BE2C (cell line): ENCODE measurements at regions not wholly inside any gene's neighbourhood (a gene's known extent, or its start where the extent isn't known, plus 50 kb on each side); places are given as distances from the start of the nearest gene placed in this dataset.
"Not testable (repeated sequence)": the region's sequence is repeated elsewhere in the genome, so short reads cannot be mapped to it uniquely, and the experiment has no call there.

ENCODE experiments used
- DNase-seq: peaks from one replicate; pipeline ENCODE4 v3.0.0-alpha.2; 2020
- H3K27me3 ChIP-seq: fragments of 250-450 bp; sonication (Bioruptor Pico); 2 replicates; pipeline ENCODE4 v1.5.1; 2020; ENCODE audit warnings: mild to moderate bottlenecking
- H3K36me3 ChIP-seq: fragments of 250-450 bp; sonication (Bioruptor Pico); 2 replicates; pipeline ENCODE4 v1.5.1; 2020; ENCODE audit warnings: mild to moderate bottlenecking
- H3K4me1 ChIP-seq: fragments of 250-450 bp; sonication (Bioruptor Pico); 2 replicates; pipeline ENCODE4 v1.5.1; 2020
- H3K4me3 ChIP-seq: 2 replicates; pipeline ENCODE4 v1.5.1; 2011; ENCODE audit warnings: low read depth, low read length
- H3K9me3 ChIP-seq: fragments of 250-450 bp; sonication (Bioruptor Pico); 2 replicates; pipeline ENCODE4 v1.5.1; 2020
- CTCF ChIP-seq: IDR thresholded peaks from 2 replicates; pipeline ENCODE4 v1.5.1; 2012; ENCODE audit warnings: mild to moderate bottlenecking, low read depth, low read length

- no peak overlapping the region for H3K4me3 ChIP-seq
- no peak for TF ChIP-seq CTCF
Observed at GRCh38 chr4:118410138-118410537, 57.3 kb upstream of the PRSS12 start.

GRCh38 chr4:118417325-118417724 lies 64.5 kb upstream of the PRSS12 start:
- no peaks in the 10 kb centered on the region for H3K27me3 ChIP-seq
- H3K4me3 ChIP-seq, result no peak overlapping the region
- DNase-seq, result no peak
- H3K9me3 ChIP-seq, result no peaks in the 10 kb centered on the region
- no peaks in the 10 kb centered on the region for H3K36me3 ChIP-seq
- no peak for TF ChIP-seq CTCF
- no peaks in the 10 kb centered on the region for H3K4me1 ChIP-seq

More at GRCh38 chr4:118410138-118410537, 57.3 kb upstream of the PRSS12 start:
- DNase-seq, result no peak
- H3K9me3 ChIP-seq, result no peaks in the 10 kb centered on the region
- H3K36me3 ChIP-seq, result no peaks in the 10 kb centered on the region
- H3K4me1 ChIP-seq, result no peaks in the 10 kb centered on the region
- no peaks in the 10 kb centered on the region for H3K27me3 ChIP-seq

GRCh38 chr4:118417800-118418199 lies 65.0 kb upstream of the PRSS12 start:
- H3K9me3 ChIP-seq, DNase-seq, H3K27me3 ChIP-seq, H3K4me1 ChIP-seq, H3K4me3 ChIP-seq, H3K36me3 ChIP-seq: not testable (repeated sequence)

- H3K9me3 ChIP-seq, H3K4me3 ChIP-seq, H3K36me3 ChIP-seq, DNase-seq, H3K4me1 ChIP-seq, H3K27me3 ChIP-seq: not testable (repeated sequence)
Observed at GRCh38 chr4:118418396-118418795, 65.6 kb upstream of the PRSS12 start.

- not testable (repeated sequence) for H3K27me3 ChIP-seq, H3K9me3 ChIP-seq, H3K4me3 ChIP-seq, H3K4me1 ChIP-seq, DNase-seq, H3K36me3 ChIP-seq
Observed at GRCh38 chr4:118419626-118420025, 66.8 kb upstream of the PRSS12 start.

- not testable (repeated sequence) for H3K4me3 ChIP-seq, H3K27me3 ChIP-seq, H3K4me1 ChIP-seq, H3K9me3 ChIP-seq, H3K36me3 ChIP-seq
- peak; percentile 69 for DNase-seq
- peak; percentile 55 for TF ChIP-seq CTCF
Observed at GRCh38 chr4:118424062-118424461, 71.3 kb upstream of the PRSS12 start.

- H3K9me3 ChIP-seq, H3K4me1 ChIP-seq, H3K4me3 ChIP-seq, H3K27me3 ChIP-seq, H3K36me3 ChIP-seq, DNase-seq: not testable (repeated sequence)
Observed at GRCh38 chr4:118428881-118429280, 76.1 kb upstream of the PRSS12 start.

GRCh38 chr4:118432359-118432758 lies 79.6 kb upstream of the PRSS12 start:
- H3K36me3 ChIP-seq, H3K9me3 ChIP-seq, H3K4me1 ChIP-seq, H3K27me3 ChIP-seq, H3K4me3 ChIP-seq, DNase-seq: not testable (repeated sequence)

GRCh38 chr4:118433612-118434375 lies 81.0 kb upstream of the PRSS12 start:
- H3K4me1 ChIP-seq, H3K36me3 ChIP-seq, H3K9me3 ChIP-seq, H3K4me3 ChIP-seq, H3K27me3 ChIP-seq, DNase-seq: not testable (repeated sequence)

GRCh38 chr4:118435415-118435814 lies 82.6 kb upstream of the PRSS12 start:
- DNase-seq, H3K4me1 ChIP-seq, H3K36me3 ChIP-seq, H3K27me3 ChIP-seq, H3K9me3 ChIP-seq, H3K4me3 ChIP-seq: not testable (repeated sequence)

- not testable (repeated sequence) for H3K27me3 ChIP-seq, H3K9me3 ChIP-seq, H3K4me3 ChIP-seq, DNase-seq, H3K36me3 ChIP-seq, H3K4me1 ChIP-seq
Observed at GRCh38 chr4:118442115-118442837, 89.5 kb upstream of the PRSS12 start.

- not testable (repeated sequence) for H3K36me3 ChIP-seq, H3K9me3 ChIP-seq, H3K4me1 ChIP-seq, H3K4me3 ChIP-seq, DNase-seq, H3K27me3 ChIP-seq
Observed at GRCh38 chr4:118447397-118447796, 94.6 kb upstream of the PRSS12 start.

- H3K27me3 ChIP-seq, DNase-seq, H3K36me3 ChIP-seq, H3K4me3 ChIP-seq, H3K4me1 ChIP-seq, H3K9me3 ChIP-seq: not testable (repeated sequence)
Observed at GRCh38 chr4:118454857-118455256, 102.1 kb upstream of the PRSS12 start.
